ENCODE measurements at regions not wholly inside any gene's neighbourhood (a gene's known extent, or its start where the extent isn't known, plus 50 kb on each side); places are given as distances from the start of the nearest gene placed in this dataset.

- TF ChIP-seq CHD7 (IDR thresholded peaks at IDR 0.05; ENCODE audit: insufficient replicate concordance, low read length) (no peak), JUND (IDR thresholded peaks at IDR 0.05; ENCODE audit: low read length) (no peak), TBP (IDR thresholded peaks at IDR 0.05; ENCODE audit: low read depth, low read length) (no peak), SRF (IDR thresholded peaks at IDR 0.05; ENCODE audit: low read depth, low read length) (no peak), RFX5 (IDR thresholded peaks at IDR 0.05; ENCODE audit: borderline replicate concordance, low read depth, low read length) (no peak), RNF2 (IDR thresholded peaks at IDR 0.05; ENCODE audit: borderline replicate concordance, low read depth, low read length, missing control alignments, poor library complexity, severe bottlenecking) (no peak), CBX8 (IDR thresholded peaks at IDR 0.05; ENCODE audit: borderline replicate concordance, low read depth, low read length) (no peak), SAP30 (IDR thresholded peaks at IDR 0.05; ENCODE audit: insufficient read depth, insufficient replicate concordance, low read length) (no peak), CHD2 (IDR thresholded peaks at IDR 0.05; ENCODE audit: low read length) (no peak), SIN3A (conservative IDR thresholded peaks at IDR 0.05 in 1 of 2, IDR thresholded peaks at IDR 0.05 in 1 of 2; ENCODE audit: low read depth in 1 of 2, low read length in 2 of 2) (no peak), NRF1 (IDR thresholded peaks at IDR 0.05; ENCODE audit: low read depth, low read length) (no peak), BACH1 (IDR thresholded peaks at IDR 0.05; ENCODE audit: low read length) (no peak)
Measured at GRCh38 chr7:54180796-54181195, 361.4 kb upstream of the VSTM2A start (continued).

Measured in H1 (cell line).